Endothelial cell (in vitro differentiated cells): ENCODE measurements at regions not wholly inside any gene's neighbourhood (a gene's known extent, or its start where the extent isn't known, plus 50 kb on each side); places are given as distances from the start of the nearest gene placed in this dataset.

Experiments
- DNase-seq: peaks from one replicate; pipeline ENCODE4 v3.0.0; 2021; ENCODE audit warnings: low spot score
- H3K27ac Mint-ChIP-seq: one replicate; pipeline ENCODE4 v1.8.0; 2021; ENCODE audit warnings: mixed read lengths, inconsistent platforms; ENCODE audit not compliant: unreplicated experiment
- H3K27me3 Mint-ChIP-seq: one replicate; pipeline ENCODE4 v1.8.0; 2021; ENCODE audit warnings: mild to moderate bottlenecking, moderate library complexity, mixed read lengths, inconsistent platforms; ENCODE audit not compliant: unreplicated experiment
- H3K36me3 Mint-ChIP-seq: one replicate; pipeline ENCODE4 v1.8.0; 2021; ENCODE audit warnings: mild to moderate bottlenecking, low read depth, mixed read lengths, inconsistent platforms; ENCODE audit not compliant: unreplicated experiment
- H3K4me1 Mint-ChIP-seq: one replicate; pipeline ENCODE4 v1.8.0; 2021; ENCODE audit warnings: mild to moderate bottlenecking, mixed read lengths, inconsistent platforms; ENCODE audit not compliant: unreplicated experiment
- H3K4me3 Mint-ChIP-seq: one replicate; pipeline ENCODE4 v1.8.0; 2021; ENCODE audit warnings: mild to moderate bottlenecking, mixed read lengths, inconsistent platforms; ENCODE audit not compliant: unreplicated experiment
- H3K9me3 Mint-ChIP-seq: one replicate; pipeline ENCODE4 v1.8.0; 2021; ENCODE audit warnings: mixed read lengths, inconsistent platforms; ENCODE audit not compliant: unreplicated experiment
- TF ChIP-seq, protein P1 (sequence below): fragments of 200-600 bp; sonication (generic); IDR thresholded peaks from one replicate; pipeline ENCODE4 v1.5.0; 2021; ENCODE audit warnings: antibody characterized with exemption; ENCODE audit not compliant: unreplicated experiment

DNA sequence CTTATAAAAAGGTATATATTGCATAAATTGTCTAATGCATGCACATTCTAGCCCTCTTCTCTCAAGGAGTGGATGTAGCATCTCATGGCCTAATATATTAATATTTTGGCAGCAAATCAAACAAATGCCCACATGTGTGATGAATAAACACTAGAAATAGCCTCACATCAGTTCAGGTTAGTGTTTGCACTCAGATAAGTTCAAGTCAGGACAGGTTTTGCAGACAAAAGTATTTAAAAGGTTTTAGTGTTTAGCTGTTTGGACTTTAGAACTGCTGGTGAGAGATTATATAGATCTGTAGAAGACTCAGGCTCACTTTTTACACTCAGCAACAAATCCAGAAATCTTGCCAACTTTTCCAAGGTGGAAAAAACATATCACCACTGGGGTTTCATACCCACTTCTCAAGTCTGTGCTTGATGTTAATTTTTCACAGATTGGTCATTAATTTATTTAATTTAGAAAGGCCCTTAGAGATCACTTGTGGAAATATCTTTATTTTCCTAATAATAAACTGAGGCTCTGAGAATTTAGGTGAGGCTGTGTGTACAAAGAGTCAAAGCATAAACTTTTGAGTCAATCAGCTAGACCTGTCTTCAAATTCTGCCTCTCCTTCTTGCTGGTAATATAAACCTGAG lies 362.6 kb downstream of the GASK1B start:
- no peak overlapping the region for H3K27ac Mint-ChIP-seq
- no peaks in the 10 kb centered on the region for H3K36me3 Mint-ChIP-seq
- no peaks in the 10 kb centered on the region for H3K4me1 Mint-ChIP-seq
- no peak for DNase-seq
- H3K27me3 Mint-ChIP-seq, result no peaks in the 10 kb centered on the region
- H3K9me3 Mint-ChIP-seq, result no peaks in the 10 kb centered on the region
- TF ChIP-seq, protein P1, sequence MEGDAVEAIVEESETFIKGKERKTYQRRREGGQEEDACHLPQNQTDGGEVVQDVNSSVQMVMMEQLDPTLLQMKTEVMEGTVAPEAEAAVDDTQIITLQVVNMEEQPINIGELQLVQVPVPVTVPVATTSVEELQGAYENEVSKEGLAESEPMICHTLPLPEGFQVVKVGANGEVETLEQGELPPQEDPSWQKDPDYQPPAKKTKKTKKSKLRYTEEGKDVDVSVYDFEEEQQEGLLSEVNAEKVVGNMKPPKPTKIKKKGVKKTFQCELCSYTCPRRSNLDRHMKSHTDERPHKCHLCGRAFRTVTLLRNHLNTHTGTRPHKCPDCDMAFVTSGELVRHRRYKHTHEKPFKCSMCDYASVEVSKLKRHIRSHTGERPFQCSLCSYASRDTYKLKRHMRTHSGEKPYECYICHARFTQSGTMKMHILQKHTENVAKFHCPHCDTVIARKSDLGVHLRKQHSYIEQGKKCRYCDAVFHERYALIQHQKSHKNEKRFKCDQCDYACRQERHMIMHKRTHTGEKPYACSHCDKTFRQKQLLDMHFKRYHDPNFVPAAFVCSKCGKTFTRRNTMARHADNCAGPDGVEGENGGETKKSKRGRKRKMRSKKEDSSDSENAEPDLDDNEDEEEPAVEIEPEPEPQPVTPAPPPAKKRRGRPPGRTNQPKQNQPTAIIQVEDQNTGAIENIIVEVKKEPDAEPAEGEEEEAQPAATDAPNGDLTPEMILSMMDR, result no peak
- H3K4me3 Mint-ChIP-seq, result no peak overlapping the region

DNA sequence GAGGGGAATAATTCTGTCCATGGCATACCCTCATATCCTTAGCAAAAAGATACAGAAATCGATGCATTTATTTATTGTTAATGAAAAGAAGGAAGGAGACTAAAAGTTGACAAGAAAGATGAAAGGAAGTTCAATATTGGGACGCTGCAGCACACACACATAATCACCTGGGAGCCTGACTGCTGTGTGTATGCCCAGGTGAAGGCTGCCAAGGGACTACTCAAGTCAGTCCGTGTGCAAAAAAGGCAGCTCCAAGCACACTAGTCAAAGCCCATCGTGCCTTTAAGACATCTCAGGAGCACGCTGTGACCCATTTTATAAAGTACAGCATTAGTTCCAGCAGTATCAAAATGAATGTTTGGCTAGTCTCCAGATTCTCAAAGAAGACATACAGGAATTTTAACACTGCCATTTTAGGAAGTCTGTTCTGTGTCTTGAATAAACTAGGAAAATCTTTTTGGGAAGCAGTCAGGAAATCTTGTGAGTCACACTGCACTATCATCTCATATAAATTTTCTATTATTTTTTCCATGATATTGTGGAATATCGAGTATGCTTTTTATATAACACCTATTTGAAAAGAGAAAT lies 363.9 kb downstream of the GASK1B start:
- Mint-ChIP-seq H3K4me1 (no peaks in the 10 kb centered on the region), H3K4me3 (no peak overlapping the region), H3K27me3 (no peaks in the 10 kb centered on the region), H3K36me3 (no peaks in the 10 kb centered on the region), H3K9me3 (no peaks in the 10 kb centered on the region), H3K27ac (no peak overlapping the region)
- no peak for DNase-seq
- TF ChIP-seq, protein P1, result no peak

DNA sequence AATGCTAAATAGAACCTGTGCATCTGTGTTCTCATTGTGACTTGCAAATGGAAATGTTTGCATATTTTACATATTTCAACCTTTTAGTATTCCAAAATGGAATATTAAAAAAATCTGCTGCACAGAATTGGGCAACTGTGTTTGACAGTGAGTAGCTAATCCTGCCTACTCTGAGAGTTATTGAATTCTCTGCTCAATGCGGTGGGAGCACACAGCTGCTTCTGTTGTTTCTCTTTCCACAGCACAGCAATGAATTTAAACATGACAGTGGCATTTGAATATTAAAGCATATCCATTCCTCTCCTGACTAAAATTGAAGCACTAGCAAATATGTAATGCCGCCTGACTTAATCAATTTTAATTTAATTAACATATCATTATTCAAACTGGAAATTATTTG lies 366.6 kb downstream of the GASK1B start:
- no peaks in the 10 kb centered on the region for H3K4me1 Mint-ChIP-seq
- no peaks in the 10 kb centered on the region for H3K27me3 Mint-ChIP-seq

DNA sequence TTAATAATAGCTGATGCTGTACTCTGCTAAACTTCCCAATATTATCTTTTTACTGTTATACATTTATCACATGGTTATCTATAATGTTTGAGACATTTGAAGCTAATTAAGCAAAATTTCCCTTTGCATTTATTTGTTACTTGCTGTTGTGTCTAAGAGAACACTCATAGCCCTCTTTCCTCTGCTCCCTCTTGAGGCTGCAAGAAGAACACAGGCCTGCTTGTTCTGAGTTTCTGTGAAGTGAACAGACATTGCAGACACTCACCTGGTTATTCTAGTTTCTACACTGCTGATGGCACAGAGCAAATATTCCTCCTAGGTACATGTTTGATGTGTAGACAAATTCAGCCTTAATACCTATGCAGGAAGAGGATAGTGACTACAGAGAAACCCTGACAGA lies 367.8 kb downstream of the GASK1B start:
- no peak for DNase-seq
- H3K9me3 Mint-ChIP-seq, result no peaks in the 10 kb centered on the region
- TF ChIP-seq, protein P1, result no peak
- H3K36me3 Mint-ChIP-seq, result no peaks in the 10 kb centered on the region
- no peaks in the 10 kb centered on the region for H3K4me1 Mint-ChIP-seq
- H3K27me3 Mint-ChIP-seq, result no peaks in the 10 kb centered on the region
- H3K4me3 Mint-ChIP-seq, result no peak overlapping the region
- H3K27ac Mint-ChIP-seq, result no peak overlapping the region

More for the DNA sequence above, 366.6 kb downstream of the GASK1B start:
- H3K27ac Mint-ChIP-seq, result no peak overlapping the region
- TF ChIP-seq, protein P1, result no peak
- H3K36me3 Mint-ChIP-seq, result no peaks in the 10 kb centered on the region
- DNase-seq, result no peak
- no peak overlapping the region for H3K4me3 Mint-ChIP-seq
- no peaks in the 10 kb centered on the region for H3K9me3 Mint-ChIP-seq

DNA sequence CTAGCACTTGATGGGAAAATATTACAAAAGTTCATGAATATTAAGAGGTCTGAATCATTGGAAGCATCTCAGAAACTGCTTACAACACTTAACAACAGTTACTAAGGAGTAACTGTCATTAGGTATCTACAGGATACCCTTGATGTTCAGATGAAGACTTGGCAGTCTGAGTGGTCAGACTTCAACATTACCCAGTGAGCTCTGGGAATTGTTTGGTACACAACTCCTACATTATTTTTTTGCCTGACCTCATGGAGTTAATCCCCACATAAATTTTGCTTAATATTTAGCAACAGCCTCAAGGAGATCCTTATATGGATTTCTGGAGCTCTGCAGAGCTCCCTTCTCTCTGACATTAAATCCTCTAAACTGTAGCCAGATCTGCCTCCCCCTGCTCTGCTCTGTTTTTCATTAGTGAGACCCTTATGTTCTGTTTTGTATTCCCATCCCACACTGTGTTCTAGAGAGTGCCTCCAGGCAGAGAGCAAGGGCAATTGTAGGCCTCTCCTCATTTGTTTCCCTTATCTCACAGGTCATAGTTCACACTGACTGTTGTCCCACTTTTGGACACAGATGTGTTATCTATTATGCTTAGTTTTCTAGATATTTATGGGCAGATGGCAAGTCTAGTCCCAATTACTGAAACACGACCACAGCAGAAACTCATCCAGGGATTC lies 368.8 kb downstream of the GASK1B start:
- no peak overlapping the region for H3K4me3 Mint-ChIP-seq
- no peak overlapping the region for H3K27ac Mint-ChIP-seq
- no peaks in the 10 kb centered on the region for H3K9me3 Mint-ChIP-seq
- H3K4me1 Mint-ChIP-seq, result no peaks in the 10 kb centered on the region
- no peaks in the 10 kb centered on the region for H3K36me3 Mint-ChIP-seq
- TF ChIP-seq, protein P1, result no peak
- no peaks in the 10 kb centered on the region for H3K27me3 Mint-ChIP-seq
- DNase-seq, result no peak
